NCI-H2029 (cell line): ENCODE measurements at regions not wholly inside any gene's neighbourhood (a gene's known extent, or its start where the extent isn't known, plus 50 kb on each side); places are given as distances from the start of the nearest gene placed in this dataset.

Source experiments
- DNase-seq: peaks from one replicate; lab custom pipeline; 2025; lab: John Stamatoyannopoulos, UW

DNA sequence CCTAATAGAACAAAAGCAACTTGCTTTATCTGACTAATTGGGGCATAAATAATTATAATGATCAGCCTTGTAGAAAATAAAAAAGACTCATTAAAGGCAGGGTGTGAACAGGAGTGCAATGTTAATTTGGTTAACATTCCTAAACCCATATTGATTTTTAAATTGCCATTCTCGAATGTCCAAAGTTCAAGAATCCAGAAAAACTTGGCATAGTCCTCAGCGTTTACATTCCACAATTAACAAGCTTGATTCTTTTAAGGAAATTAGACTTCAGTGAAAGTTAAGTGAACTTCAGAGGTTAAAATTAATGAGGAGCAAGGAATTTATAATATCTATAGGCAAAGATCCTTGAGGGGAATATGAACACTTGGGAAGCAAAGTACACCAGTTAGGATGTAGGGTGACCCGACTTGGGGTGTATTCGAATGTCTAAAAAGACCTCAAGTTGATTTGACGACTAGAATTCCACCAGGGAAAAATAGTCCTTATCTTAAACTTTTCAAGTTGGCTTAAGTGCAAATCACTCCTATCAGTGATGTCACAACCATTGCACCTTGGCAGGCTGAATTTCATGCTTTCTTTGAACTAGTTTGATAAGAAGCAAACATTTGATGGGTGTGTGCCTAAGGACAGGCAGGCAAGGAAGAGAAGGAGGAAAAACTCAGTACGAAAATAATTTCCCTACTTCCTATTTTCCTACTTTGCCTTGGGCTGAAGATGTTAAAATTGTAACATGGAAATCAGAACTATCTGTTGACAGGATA, 830.4 kb upstream of the COBL start:
- no peak for DNase-seq

DNA sequence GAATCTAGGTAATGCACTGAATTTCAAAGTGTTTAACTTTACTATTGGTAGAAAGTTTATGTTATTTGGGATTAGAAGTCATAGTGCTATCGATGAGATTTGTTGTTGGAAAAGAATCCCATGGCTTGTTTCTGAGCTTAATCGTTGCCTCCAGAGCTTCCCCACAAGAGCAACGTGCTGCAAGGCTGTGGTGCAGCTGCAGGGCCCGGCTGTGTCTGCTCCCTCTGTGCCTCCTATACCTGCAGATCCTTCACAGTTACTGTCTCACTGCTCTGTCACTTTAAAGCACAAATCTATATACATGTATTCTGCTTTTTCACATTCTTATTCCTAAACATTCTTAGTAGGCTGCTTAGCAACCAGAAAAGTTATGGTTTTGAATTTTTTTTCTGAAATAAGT, 826.6 kb upstream of the COBL start:
- DNase-seq = no peak

DNA sequence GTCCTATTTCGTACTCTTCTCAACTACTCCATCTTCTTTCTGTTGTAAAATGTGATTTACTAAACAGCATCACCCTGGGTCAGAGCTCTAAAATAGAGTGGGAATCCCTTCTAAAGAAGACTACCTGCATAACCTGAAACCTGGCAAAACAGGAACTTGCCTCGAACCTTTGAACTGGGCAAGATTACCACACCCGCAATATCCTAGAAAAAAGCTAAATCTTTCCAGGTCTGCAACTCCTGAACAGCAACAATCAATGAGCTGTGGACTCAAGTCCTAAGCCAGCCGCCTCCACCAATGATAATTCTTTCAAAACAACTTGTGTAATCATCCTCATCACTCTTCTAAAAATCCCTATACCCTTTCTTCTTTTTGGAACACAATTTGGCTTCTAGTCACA, 824.2 kb upstream of the COBL start:
- no peak for DNase-seq

DNA sequence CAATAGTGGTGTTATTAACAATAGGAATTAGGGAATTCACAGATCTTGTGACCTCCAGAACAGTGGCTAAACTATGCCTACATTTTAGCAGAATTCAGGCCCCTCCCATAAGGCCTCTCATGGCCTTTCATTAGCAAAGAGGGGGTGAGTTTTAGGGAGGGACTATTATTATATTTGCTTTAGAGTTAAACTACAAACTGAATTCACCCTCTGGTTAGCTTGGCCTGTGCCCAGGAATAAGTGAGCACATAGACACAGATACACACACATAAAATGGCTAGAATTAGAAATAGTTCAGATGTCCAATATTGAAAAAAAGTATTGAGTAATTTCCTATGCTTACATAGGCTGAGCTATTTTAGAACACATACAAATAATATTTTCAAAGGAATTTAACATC, 818.8 kb upstream of the COBL start:
- no peak for DNase-seq

DNA sequence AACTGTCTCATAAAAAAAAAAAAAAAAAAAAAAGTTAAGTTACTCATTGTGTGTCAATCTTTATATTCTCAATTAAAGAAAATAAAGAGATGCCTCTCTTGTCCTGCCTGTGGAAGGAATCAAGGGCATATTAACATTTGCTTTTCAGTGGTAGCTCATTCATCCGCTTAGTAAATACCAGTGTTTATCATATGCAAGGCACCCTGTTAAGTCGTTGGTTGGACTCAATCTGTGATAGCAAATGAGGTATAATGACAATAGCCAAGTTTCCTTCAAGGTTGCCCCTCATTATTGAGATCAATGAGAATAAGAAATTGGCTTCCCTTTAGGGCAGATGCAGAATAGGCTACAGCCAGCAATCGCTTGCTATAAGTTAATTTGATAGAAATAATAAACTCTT, 812.7 kb upstream of the COBL start:
- DNase-seq = no peak

DNA sequence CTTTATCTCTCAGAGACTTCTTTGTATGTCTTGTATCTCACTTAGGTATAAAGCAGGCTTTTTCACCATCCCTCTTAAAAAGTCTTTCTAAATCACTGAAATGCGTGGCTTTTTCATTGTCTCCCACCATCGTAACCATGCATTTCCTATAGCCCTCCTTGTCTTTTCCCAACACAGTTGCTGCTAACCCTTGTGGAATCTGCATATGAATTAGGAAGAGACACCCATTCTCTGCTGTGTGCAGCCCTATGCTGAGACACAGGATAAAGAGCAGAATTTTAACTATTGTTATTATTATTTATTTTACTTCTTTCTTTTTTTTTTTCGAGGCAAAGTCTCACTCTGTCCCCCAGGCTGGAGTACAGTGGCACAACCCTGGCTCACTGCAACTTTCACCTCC, 804.3 kb upstream of the COBL start:
- no peak for DNase-seq

DNA sequence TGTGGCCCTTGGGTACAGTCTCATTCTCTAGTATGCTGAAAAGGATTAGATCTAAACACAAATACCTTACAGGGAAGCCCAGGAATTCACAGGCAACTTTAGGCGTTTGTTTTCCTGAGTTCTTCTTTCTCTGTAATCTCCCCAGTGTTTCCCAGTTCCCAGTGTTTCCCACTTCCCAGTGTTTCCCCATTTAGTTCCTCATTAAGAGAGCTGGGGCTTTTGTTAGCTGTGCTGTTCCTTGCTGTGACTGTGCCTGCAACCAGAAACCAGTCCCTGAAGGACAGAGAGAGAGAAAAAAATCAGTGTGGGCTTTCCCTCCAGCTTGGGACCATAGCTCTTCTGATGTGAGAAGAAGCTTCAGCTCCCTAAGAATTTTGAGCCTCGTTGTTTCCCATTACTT, 802.9 kb upstream of the COBL start:
- DNase-seq = no peak

DNA sequence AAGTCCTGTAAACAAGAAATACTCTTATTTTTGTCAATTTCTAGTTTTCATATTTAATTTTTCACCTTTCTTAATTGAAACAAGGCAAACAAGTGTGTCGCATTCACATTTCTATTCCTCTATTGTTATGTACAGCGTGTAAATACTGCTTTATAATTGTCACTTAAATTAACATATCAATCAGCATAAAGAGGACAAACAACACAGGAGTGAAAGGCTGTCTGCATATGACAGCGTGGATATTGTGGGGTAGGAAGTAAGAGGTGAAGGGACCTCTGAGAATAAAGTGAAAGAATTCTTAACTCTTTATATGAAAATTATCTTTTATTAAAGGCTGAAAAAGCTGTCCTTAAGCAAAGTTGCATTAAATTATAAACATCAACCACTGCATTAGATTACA, 797.9 kb upstream of the COBL start:
- no peak for DNase-seq

DNA sequence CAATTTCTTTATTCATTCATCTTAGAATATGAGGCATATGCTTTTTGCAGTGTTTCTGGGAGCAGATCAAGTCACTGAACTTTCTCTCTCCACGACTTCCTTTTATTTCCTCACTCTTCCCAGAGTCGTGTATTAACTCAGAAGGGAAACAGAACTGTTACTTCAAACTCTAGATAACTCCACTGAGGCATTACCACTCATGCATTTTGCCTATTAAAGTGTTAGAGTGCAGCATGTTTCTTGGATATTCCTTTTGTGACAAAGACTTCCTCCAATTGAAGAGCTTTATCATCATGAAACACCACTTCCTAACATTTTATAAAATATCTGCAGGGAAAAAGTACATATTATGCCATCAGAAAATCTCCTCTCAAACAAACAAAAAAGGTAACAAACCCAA, 797.4 kb upstream of the COBL start:
- no peak for DNase-seq

DNA sequence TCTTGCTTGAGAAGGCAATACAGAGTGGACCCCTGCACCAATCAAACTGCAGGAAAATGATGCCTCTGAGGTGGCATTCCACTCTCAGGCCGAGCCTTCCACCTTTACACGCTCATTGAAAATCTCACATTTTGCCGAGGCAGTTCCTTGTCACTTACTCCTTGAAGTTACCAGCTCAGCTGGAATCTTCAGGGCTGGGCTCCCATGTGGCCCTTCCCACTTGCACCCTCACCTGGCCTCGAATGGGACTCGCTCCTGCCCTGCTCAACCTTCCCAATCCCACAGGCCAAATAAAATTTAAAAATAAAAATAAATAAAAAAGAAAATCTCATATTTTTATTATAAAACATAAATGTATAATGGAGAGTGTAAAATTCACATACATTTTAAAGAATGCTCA, 790.7 kb upstream of the COBL start:
- DNase-seq = no peak

DNA sequence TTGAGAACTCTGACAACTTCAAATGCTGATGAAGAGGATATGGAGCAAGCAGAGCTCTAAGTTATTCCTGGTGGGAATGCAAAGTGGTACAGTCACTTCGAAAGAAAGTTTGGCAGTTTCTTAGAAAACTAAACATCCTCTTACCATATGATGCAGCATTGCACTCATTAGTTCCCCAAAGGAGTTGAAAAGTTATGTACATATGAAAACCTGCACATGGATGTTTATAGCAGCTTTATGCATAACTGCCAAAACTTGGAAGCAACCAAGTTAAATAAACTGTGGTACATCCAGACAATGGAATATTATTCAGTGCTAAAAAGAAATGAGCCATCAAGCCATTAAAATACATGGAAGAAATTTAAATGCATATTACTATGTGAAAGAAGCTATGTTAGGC, 779.3 kb upstream of the COBL start:
- no peak for DNase-seq

DNA sequence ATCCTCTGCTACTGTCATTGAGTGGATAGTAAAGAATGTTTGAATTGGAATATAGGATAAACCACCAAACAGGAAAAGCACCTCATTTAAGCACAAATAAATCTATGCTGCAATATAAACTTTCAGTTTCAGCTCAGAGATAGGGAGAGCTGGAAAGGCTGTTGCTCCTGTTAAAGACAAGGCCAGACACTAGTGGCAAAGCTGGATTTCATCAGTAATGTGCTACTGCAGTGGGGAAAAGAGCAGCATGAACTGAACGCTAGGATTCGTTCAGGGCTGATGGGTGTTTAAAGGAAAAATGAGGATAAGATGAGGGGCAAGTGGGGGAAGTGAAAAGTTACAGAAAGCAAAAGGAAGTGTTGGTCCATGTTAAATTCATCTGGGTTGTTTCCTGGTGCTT, 775.4 kb upstream of the COBL start:
- DNase-seq = no peak

DNA sequence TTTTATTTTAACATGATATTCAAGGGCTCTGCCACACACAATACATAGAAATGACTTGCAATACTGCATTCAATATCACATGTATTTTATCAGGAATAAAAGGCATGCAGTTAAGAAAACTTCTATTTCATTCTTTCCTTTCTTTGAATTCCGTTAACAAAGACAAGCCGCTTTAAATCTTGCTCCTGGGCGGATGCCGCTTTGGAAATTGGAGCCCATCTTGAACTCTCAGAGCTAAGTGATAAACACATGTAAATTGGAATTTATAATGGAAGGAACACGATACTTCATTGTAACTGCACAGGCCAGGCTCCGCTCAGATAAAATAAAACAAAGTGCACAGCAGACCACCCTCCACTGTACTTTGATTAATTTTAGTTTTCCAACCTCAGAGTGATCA, 774.5 kb upstream of the COBL start:
- no peak for DNase-seq

DNA sequence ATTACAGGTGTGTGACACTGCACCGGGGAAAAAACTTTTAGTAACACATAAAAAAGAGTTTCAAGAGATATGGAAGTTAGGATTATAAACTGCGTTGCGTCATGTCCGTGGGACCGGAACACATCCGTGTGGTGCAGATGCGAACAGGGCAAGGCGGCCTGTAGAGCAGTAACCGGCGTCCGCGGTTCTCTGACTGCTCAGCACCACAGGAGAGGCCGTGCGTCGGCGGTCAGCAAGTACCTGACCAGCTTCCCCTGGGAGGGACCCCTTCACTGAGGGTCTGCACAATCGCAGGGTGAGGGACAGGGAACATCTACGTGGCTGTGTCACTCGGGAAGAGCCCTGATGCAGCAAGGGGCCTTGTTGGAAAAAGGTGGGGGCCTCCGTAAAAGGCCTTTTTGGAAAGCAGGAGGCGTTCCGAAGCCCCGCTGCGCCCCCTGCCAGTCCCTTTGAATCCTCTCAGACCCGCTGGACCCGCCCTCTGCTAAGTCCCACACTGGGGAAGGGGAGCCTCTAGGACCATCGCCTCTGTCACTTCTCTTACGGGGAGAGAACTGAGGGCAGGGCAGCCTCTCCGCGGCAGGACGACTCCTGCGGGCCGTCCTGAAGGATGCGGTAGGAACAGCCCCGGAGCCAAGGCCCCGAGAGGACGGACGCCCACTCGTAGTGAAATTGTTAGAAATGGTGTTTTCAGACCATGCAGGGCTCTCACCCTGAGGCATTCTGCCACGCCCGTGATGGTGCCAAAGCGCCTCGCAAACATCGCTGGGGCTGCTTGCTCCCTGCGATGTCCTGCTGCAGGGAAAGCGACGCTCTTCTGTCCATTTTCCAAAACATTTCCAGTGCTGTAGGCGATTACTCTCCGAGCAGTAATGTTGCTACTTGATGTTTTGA, 771.6 kb upstream of the COBL start:
- no peak for DNase-seq

DNA sequence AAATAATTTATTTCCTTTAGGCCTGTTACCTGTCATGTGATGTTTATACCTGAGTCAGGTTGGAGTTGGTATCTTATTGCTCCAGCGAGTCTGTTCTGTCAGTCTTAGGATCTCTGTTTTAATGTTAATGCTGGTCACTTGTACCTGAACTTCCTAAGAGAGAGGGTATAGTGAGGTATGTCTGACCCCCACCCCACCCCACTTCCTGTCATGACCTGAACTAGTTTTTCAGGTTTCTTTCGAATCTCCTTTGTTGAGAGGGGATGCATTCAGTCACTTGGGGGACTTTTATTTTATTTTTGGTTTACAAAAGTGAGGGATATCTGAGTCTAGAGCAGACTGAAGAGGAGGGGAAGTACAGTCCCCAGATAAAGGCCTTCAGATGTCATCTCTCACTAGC, 769.0 kb upstream of the COBL start:
- no peak for DNase-seq

DNA sequence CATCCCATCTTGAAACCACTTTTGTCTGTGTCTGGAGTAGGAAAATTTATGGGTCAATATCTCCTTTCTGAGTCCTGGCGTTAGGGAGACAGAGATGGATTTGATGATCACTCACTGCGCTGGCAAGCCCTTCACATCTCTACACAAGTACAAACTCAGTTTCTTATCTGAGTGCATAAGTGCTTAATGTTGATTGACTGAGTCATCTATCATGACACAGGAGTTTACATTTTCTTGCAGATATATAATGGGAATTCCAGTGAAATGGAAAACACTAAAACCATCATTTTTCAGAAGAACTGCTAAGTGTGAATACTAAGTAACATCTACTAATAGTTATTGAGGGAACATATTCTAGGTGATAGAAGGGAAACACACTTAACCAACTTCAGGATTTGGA, 763.9 kb upstream of the COBL start:
- DNase-seq = no peak

DNA sequence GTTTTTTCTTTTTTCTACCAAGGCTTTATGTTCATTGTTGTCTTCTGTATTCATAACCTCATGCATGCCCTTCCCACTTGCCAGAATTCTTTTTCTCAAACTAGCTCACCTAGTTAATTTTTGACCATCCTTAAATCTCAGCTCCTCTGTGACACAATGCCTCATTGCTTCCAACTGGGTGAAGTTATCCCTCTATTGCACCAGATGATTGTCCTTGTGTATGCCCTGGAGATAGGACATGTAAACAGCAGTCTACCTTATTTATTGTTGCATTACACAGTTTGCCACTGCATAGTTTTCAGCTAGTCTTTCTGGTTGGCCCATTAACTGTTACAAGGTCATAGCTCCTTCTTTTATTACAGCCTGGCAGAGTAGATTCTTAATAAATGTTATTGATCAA, 763.1 kb upstream of the COBL start:
- DNase-seq = no peak

DNA sequence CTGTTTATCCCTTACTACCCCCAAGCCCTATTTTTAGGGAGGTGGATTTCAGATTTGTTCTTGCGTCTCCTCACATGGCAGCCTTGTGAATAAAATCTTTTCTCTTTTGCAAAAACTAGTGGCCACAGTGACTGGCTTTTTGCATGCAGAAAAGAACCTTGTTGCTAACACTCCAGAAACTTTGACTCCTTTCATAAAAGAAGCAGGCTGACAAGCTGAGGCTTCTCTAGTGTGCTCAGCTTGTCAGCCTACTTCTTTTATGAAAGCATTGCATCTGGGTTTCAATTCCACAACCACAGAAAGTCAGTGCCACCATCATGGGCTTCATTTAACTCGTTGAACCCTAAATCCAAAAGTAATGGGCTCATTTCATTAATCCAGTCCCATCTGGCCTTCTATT, 761.0 kb upstream of the COBL start:
- no peak for DNase-seq

DNA sequence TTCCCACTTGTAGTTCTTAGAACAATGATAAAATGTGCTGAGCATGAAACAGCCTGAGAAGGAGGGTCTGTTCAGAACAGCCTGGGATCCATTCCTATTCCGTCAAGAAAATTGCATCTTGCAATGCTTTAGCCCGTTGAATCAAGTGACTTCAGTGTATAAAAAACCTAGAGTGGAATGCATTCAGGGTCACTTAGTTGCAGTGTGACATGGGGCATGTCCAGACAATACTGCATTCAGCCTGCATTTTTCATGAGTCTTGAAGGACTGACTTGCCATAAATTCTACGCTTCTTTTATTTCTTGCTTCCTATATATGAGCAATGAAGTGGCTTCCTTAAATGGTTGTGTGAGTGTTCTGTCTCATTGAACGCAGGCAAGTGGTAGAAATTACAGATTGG, 758.3 kb upstream of the COBL start:
- no peak for DNase-seq

DNA sequence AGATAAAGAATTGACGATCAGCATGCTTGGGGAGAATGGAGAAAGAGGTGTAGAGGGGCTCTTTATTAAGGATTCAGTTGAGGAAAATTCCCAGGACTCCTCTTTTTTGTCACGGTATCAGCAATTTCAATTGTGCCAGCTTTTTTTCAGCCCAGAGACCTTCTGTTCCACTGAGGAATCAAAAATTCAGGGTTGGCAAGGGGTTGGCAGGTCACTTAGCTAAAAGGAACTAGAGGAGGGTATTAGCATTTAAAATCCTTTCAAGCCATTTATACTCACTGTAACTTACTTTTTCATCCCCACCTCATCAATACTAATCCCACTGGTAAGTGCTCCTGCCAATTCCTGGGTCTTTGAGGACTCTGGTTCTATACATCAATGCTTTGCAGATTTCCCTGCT, 757.5 kb upstream of the COBL start:
- DNase-seq = no peak

DNA sequence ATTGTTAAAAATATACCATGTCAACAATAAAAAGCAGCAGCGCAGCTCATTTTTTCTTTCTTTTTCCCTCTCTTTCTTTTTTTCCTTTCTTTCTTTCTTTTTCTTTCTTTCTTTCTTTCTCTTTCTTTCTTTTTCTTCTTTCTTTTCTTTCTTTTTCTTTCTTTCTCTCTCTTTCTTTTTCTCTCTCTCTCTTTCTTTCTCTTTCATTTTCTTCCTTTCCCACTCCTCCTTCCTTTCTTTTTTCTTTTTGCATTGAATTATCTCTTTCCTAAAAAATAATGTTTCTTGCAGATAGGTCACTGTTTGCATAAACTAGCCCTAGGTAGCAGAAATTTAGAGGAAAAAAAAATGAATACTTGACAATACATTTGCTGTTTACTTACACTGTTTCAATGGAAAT, 755.1 kb upstream of the COBL start:
- no peak for DNase-seq

DNA sequence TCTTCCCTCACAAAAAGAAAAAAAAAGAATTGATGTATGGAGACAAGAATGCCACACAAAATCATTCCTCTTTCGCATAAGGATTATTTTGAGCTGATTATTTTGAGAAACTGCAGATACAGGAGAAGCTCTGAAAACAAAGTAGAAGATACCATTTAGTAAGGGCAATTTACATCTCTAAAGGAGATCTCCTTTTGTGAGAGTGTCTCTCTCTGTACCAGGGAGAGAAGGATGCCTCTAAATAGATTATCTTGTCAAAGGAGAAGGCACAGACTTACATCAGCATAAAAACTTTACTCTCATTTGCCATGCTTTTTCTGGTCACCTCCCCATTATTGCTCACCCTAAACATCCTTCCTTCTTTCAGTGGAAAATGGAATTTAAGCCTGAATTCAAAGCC, 747.9 kb upstream of the COBL start:
- no peak for DNase-seq

DNA sequence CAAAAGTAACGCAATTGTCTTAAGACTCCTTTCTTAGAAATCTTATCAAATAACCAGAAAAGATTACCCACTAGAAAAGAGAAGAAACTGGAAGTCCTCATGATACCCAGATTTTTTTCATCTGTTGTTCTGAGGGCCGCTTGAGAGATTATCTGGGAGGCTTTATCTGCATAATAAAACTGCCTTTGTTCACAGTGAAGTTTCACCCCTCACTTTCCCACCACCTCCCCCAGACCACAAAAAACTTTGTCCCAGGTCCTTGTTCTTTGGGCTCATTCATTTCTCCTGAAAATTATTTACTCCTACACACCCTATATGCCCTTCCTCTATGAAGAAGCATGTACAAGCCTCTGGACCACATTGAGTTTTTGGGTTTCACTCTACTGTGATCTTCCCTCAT, 745.1 kb upstream of the COBL start:
- DNase-seq = no peak

DNA sequence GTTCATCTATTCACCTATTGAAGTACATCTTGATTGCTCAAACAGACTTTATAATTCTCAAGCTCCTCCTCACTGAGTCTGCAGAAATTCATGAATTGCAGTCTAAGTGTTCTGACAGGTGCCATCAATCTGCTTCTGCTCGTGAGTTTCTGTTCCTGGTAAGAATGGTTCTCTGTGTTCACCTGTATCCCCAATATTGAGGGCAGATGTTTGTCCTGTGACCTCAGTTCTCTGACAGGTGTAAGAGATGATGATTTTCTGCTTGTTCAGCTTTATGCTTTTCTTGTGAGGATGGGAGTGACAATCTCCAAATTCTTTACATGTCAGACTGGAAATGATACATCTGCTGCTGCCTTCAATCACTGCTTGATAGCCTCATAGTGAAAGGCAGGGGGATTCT, 736.9 kb upstream of the COBL start:
- no peak for DNase-seq
